Left lung (tissue), 4 donors: ENCODE measurements at regions not wholly inside any gene's neighbourhood (a gene's known extent, or its start where the extent isn't known, plus 50 kb on each side); places are given as distances from the start of the nearest gene placed in this dataset.

ENCODE experiments used
- ATAC-seq: fragments of 200-7000 bp; cut with Tn5 transposase; one replicate; pipeline ENCODE4 v1.9.1; 2020; ENCODE audit warnings: moderate library complexity
- DNase-seq, 4 donors: peaks; one replicate each; pipeline ENCODE4 v3.0.0-alpha.2; 2013 to 2020
- H3K27ac ChIP-seq, 2 donors: fragments of 200-600 bp; sonication (generic) in 1 of 2; one replicate each; pipeline versions ENCODE4 v1.5.0 to v1.8.0; 2020 to 2021
- H3K27me3 ChIP-seq, 2 donors: fragments of 200-600 bp; sonication (generic) in 1 of 2; one replicate each; pipeline versions ENCODE4 v1.5.0 to v1.8.0; 2020 to 2021
- H3K36me3 ChIP-seq, 2 donors: fragments of 200-600 bp; sonication (generic) in 1 of 2; one replicate each; pipeline versions ENCODE4 v1.5.0 to v1.8.0; 2020 to 2021
- H3K4me1 ChIP-seq, 2 donors: fragments of 200-600 bp; one replicate each; pipeline ENCODE4 v1.8.0; 2021
- H3K4me3 ChIP-seq, 2 donors: fragments of 200-600 bp; sonication (generic) in 1 of 2; one replicate each; pipeline versions ENCODE4 v1.5.0 to v1.8.0; 2020 to 2021; ENCODE audit warnings: mild to moderate bottlenecking in 1 of 2
- H3K9me3 ChIP-seq, 2 donors: fragments of 200-600 bp; sonication (generic) in 1 of 2; one replicate each; pipeline versions ENCODE4 v1.5.0 to v1.8.0; 2020 to 2021
- intact Hi-C, 2 donors: fragments of 100-400 bp; cut with DNase I; formaldehyde crosslinking; loops; one replicate each; pipeline versions ENCODE4 v1.11.2 to v1.14.2; 2022
- TF ChIP-seq, protein P1 (sequence below), 2 donors: fragments of 200-600 bp; sonication (generic) in 1 of 2; IDR thresholded peaks; one replicate each; pipeline versions ENCODE4 v1.5.0 to v1.8.0; 2021; ENCODE audit warnings: antibody characterized with exemption in 2 of 2
- donor health status: DM: no; HTN: yes; CAD: no.
- donor health status: DM: no; HTN: no; CAD: no.

DNA sequence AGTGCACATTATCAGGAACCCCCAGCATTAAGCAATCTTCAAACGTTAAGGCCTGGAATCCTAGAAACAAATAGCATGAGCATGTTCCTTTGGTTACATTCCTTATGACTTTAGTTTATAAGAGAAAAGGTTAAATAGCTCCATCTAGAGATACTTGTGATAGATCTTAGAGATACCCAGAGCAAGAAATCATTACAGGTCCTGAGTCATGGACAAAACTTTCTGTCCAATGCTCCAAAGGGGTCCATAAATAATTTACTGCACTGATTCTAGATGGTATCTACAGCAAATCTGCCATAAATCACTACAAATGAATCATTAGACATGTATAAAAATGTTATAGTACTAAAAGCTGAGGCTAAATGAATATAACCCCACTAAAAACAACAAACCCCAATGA lies 139.6 kb downstream of the HTR1A start:
- H3K4me3 ChIP-seq = no peak overlapping the region
- DNase-seq = peak in 1 of 4 donors; percentile 5
- TF ChIP-seq, protein P1, sequence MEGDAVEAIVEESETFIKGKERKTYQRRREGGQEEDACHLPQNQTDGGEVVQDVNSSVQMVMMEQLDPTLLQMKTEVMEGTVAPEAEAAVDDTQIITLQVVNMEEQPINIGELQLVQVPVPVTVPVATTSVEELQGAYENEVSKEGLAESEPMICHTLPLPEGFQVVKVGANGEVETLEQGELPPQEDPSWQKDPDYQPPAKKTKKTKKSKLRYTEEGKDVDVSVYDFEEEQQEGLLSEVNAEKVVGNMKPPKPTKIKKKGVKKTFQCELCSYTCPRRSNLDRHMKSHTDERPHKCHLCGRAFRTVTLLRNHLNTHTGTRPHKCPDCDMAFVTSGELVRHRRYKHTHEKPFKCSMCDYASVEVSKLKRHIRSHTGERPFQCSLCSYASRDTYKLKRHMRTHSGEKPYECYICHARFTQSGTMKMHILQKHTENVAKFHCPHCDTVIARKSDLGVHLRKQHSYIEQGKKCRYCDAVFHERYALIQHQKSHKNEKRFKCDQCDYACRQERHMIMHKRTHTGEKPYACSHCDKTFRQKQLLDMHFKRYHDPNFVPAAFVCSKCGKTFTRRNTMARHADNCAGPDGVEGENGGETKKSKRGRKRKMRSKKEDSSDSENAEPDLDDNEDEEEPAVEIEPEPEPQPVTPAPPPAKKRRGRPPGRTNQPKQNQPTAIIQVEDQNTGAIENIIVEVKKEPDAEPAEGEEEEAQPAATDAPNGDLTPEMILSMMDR (IDR thresholded peaks at IDR 0.05) = no peak
- intact Hi-C loops = no loop called here
- no peaks in the 10 kb centered on the region for H3K9me3 ChIP-seq
- H3K4me1 ChIP-seq = no peaks in the 10 kb centered on the region
- H3K27ac ChIP-seq = no peak overlapping the region
- ATAC-seq = peak; percentile 27
- no peaks in the 10 kb centered on the region for H3K27me3 ChIP-seq
- H3K36me3 ChIP-seq = no peaks in the 10 kb centered on the region

DNA sequence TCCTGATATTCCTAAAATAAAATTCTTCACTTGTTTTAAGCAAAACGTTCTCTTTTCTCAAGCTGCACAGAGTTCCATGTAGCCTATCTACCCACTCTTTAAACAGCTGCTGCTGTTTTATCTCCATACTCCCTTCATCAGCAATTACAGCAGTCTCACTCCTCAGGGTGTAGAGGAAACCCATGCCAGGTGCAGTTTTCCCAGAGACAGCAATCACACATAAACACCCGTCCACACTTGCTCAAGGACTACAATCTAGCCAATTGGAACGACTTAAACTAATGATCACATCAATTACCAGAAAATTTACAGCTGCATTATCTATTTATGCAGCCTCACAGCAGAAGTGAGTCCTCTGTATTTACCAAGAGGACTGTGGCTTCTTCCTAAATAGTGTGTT lies 141.7 kb downstream of the HTR1A start:
- H3K27ac ChIP-seq = no peak overlapping the region
- TF ChIP-seq, protein P1 (IDR thresholded peaks at IDR 0.05) = no peak
- intact Hi-C loops = no loop called here
- no peak overlapping the region for H3K4me3 ChIP-seq
- ATAC-seq = no peak
- no peaks in the 10 kb centered on the region for H3K4me1 ChIP-seq
- no peak for DNase-seq
- H3K9me3 ChIP-seq = peaks cover 0 to 6% of the 10 kb centered on the region in 2 donors
- H3K27me3 ChIP-seq = no peaks in the 10 kb centered on the region
- no peaks in the 10 kb centered on the region for H3K36me3 ChIP-seq

- H3K4me1 ChIP-seq = no peaks in the 10 kb centered on the region
- H3K9me3 ChIP-seq = peaks cover 0 to 28% of the 10 kb centered on the region in 2 donors
- no peak overlapping the region for H3K27ac ChIP-seq
- TF ChIP-seq, protein P1 (IDR thresholded peaks at IDR 0.05) = no peak
- intact Hi-C loops = no loop called here
- DNase-seq (no peak), ATAC-seq (no peak)
- no peak overlapping the region for H3K4me3 ChIP-seq
- no peaks in the 10 kb centered on the region for H3K36me3 ChIP-seq
- no peaks in the 10 kb centered on the region for H3K27me3 ChIP-seq
These were observed 149.6 kb downstream of the HTR1A start for GRCh38 chr5:63812693-63813092.

DNA sequence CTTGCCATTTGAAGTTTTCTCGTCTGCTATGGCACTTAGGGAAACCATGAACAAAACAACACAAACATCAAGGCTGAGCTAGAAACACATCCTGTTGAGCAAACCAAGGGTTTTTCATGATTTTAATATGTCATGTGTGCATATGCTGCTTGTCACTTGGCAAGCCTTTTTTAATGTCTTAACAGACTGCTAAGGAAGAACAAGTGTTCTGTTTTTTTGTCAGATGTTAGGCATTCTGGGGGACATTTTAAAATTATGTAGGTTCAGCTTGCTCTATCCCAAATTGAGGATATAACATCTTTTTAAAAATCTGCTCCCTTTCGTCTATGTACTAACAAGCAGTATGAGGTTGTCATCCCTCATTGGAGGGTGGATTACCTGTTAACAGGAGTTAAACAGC lies 150.3 kb downstream of the HTR1A start:
- H3K36me3 ChIP-seq = no peaks in the 10 kb centered on the region
- DNase-seq (no peak), ATAC-seq (no peak)
- TF ChIP-seq, protein P1 (IDR thresholded peaks at IDR 0.05) = no peak
- H3K27ac ChIP-seq = no peak overlapping the region
- intact Hi-C loops = no loop called here
- no peaks in the 10 kb centered on the region for H3K4me1 ChIP-seq
- H3K27me3 ChIP-seq = no peaks in the 10 kb centered on the region
- no peak overlapping the region for H3K4me3 ChIP-seq
- H3K9me3 ChIP-seq = peaks cover 0 to 28% of the 10 kb centered on the region in 2 donors

- Histone ChIP-seq H3K36me3 (no peaks in the 10 kb centered on the region), H3K4me1 (no peaks in the 10 kb centered on the region), H3K9me3 (peaks cover 0 to 27% of the 10 kb centered on the region in 2 donors), H3K27me3 (no peaks in the 10 kb centered on the region), H3K27ac (no peak overlapping the region), H3K4me3 (no peak overlapping the region)
- ATAC-seq (no peak), DNase-seq (no peak)
- intact Hi-C loops = no loop called here
- TF ChIP-seq, protein P1 (IDR thresholded peaks at IDR 0.05) = no peak
These were observed 151.0 kb downstream of the HTR1A start for GRCh38 chr5:63811286-63811685.
